Activated CD4-positive, CD25-positive, alpha-beta regulatory T cell (primary cell): ENCODE measurements at regions not wholly inside any gene's neighbourhood (a gene's known extent, or its start where the extent isn't known, plus 50 kb on each side); places are given as distances from the start of the nearest gene placed in this dataset.

Source experiments
- DNase-seq, 4 experiments: peaks; one replicate each; lab custom pipeline; 2025; lab: John Stamatoyannopoulos, UW

DNA sequence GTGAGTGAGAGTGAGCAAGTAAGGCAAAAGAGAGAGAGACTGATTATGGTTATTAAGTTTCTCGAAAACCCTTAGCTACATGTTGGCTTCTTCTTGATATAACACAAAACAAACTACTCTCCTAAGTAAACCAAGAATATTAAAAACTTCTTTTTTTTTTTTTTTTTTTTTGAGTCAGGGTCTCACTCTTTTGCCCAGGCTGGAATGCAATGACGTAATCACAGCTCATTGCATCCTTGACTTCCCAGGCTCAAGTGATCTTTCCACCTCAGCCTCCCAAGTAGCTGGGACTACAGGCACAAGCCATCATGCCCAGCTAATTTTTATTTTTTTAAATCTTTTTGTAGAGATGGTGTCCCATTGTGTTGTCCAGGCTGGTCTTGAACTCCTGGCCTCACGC lies 102.2 kb upstream of the IL6 start:
- DNase-seq = no peak

DNA sequence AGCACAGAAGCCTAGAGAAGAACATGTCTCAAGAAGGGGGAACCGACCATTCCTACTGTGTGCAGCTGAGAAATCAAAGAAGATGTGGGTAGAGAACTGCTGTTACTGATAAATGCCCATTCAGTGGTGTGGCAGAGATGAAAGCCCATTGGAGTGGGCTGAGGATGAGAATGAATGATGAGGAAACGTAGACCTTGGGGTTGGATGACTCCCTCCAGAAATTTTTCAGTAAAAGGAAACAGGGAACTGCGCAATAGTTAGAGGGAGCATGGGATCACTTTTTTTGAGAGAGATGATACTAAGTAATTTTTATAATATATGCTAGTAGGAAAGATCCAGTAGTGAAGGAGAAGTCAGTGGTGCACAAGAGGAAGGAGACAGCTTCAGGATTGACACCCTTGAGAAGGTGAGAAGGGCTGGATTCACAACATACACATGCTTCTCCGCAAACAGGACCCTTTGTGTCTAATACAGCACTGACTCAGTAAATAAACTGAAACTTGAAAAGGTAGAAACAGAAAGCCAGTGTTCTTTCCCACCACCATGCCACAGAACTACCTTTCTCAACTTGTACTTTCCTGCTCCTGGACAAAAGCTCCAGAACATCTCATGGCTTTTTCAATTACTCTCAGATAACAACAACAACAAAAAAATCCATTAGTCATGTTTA lies 104.7 kb upstream of the IL6 start:
- no peak for DNase-seq

DNA sequence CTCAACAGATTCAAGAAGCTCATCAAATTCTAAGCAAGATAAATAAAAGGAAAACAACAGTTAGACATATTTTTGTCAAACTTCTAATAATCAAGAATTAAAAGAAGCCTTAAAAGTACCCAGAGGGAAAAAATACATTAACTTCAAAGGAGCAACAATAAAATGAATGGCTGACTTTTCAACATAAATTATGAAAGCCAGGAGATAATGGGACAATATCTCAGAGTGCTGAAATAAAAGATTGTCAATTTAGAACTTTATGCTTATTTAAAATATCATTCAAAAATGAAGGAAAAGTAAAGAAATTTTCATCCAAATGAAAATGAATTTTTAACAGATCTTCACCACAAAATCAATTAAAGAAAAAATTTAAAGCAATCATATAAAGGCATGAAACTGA lies 108.5 kb upstream of the IL6 start:
- no peak for DNase-seq

DNA sequence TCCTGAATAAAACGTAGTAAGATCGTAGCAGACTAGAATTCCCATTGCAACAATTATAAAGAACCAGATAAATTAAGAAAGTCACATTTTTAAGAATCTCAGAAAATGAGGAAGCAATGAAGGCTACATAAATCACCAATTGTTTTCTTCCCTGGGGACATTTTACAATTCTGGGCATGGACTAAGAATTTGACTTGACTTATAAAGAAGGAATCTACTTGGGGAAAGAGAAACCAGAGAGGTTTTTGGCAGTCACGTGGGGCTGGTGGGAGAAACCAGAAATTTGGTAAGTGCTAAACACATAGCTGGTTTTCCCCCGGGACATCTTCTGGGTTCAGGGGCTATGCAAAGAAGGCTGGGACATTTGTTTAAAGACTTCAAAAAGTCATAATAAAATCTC lies 109.8 kb upstream of the IL6 start:
- no peak for DNase-seq

DNA sequence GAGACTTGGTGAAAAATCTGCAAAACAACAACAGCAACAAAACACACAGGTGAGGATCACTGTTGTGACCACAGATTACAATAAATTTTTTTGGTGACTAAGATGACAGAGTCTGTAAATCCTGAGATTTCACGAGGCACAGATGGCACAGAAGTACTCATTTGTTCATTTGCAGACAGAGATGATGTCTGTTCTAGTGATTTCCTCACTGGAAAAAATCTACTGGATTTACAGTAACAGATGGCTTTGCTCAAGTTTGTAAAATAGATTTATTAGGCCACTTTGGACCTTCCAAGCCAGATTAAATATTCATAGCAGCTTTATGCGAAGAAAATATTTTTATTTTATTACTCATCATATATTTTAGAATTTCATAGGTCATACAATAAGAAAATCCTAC lies 113.5 kb upstream of the IL6 start:
- DNase-seq = no peak

DNA sequence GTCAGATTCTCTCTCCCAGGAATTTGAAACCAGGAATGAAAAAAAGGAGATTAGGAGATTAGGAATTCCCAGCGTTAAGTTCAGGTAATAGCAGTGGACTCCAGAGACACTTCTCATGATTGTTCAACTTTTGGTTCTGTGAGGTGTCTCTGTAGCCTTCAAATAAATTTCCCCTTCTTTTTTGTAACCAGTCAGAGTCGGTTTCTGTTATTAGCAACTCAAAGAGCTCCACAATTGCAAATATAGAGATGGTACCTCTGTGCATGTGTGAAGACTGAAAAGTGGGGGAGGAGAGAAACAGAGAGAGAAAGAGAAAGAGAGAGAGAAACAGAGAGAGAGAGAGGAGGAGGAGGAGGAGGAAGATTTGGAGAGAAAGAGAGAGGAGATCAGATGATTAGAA lies 112.8 kb upstream of the STEAP1B start:
- no peak for DNase-seq

DNA sequence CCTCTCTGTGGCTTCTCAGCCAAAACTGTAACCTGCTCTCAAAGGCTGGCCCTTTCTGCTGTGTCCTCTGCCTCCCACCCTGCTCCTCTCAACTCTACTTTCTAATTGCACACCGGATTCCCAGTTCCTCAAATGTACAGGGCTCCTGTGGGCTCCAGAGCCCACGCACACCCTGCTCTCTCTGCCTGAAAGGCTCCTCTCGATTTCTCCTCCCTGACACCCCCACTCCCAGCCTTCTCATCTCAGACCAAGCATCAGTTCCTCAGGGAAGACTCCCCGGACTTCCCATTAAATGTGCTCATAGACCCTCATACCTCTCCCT lies 111.7 kb upstream of the STEAP1B start:
- DNase-seq = no peak

DNA sequence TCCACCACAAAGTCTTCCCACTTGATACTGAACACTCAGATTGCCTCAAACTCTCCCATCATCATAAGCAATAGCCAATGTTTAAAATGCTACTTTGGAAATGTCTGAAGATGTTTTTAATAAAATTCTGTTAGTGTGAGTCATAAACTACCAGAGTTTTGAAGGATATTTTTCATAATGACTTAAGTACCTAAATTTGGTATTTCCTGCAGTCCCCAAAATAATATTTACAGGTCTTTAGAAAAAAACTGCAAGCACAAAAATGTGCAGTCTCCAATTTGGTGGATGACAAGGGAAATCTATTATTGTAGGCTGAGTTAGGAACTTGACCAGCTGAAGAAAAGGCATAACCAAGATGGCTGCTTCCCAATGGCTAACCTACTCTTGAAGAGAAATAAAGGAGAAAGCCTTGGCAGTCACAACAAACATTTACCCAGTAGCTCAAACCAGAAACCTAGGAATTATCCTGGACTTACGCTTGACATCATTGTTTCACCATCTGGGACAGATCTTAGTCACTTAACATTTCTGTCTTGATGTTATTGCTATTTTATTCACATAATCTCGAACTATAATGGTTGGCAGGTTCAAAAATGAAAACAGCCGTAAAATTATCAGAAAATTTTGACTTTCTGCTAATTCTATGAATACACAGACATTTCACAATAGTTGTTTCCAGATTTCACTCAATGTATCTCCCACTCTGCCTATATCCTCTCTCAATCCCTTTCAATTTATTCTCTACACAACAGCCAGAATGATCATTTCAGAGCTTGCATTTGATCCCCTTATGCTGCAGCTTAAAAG lies 111.2 kb upstream of the STEAP1B start:
- no peak for DNase-seq

DNA sequence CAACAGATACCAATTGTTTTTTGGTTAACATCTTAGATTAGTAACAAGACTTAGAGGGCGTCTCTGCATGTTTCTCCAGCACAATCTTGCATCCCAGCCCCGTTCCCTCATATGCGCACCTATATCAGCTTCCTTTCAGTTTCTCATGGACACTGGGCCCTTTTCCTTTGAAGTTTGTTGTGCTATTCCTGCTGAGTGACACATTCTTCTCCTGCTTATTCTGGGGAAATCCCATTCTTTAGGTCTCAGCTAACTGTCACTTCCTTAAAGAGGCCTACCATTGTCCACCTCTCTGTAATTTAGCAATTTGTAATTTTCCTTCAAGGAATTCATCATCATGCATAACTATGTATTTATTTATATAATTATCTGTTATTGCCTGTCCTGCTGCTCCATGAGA lies 110.3 kb upstream of the STEAP1B start:
- DNase-seq = no peak

DNA sequence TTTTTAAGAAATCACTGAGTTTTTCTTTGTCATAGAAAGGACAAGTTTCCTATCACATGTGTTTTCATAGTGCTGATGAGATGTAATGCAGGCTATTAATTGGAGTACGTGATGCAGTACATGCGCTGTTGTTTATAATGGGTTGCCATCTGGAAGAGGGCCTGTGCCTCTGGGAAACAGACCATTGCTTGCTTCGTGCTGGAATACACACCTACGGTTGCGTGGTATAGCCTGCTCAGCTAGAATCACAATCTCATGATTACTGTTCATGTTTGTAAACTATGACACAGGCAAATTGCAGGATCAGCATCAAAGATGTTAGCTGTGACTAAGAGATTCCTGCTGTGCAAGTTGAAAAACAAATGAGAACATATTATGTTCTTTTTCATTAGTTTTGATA lies 107.2 kb upstream of the STEAP1B start:
- DNase-seq = no peak

DNA sequence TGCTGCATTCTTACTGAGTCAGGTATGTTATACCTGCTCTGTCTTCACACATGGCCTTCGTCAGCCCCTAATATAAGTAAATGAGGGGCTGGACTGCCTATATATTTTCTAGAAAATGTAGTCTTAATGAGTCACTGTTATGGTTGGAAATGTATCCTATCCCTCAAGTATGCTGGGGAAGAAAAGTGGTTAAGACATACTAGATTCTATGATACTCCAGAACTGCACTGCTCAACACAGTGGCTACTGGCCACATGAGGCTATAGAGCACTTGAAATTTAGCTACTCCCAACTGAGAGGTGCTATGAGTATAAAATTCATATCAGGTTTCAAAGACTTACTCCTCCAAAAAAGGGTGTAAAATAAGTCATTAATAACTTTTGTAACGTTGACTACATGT lies 104.3 kb upstream of the STEAP1B start:
- DNase-seq = no peak

DNA sequence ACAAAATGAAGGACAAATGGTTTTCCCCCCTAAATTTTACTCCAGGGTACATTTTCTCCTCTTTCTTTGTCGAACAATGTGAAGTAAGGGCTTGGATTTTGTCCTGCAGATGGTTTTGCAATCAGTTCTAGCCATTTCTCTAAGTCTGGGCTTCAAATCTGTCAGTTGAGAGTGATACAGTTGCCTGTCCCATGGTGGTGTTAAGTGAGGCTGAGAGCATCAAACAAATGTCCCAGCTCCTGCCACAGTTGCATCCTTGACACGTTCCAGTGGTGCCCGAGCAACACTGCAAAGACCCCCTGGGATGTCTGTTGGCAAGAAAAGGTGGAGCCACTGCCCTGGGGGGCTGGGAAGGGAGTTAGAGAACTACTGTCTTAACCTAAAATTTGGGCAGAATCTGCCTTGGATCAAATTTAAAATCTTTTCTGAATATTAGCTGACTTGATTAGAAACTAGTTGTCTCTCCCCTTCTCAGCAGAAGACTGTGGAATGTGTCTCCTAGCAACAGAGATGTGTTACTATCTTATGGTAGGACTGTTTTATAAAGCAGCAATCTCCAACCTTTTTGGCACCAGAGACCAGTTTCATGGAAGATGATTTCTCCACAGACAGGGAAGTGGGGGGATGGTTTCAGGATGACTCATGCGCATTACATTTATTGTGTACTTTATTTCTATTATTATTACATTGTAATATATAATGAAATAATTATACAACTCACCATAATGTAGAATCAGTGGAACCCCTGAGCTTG lies 102.0 kb upstream of the STEAP1B start:
- DNase-seq = no peak

DNA sequence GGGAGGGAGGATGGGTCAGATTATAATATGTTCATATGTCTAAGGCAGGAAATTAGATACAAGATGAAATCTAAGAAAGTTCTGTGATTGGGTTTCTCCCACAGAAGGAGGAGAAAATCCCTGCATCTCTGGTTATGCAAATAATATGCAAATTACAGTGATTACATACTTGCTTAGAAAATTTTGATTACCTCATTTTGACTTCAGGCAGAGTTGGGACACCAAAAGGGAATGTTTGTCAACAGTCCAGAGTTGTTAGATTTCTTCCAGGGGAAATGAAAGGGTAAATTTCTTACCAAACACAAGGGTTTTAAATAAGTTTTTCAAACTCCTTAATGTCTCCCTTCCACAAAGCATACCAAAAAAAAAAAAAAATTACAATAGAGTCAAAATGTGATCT lies 101.4 kb upstream of the STEAP1B start:
- DNase-seq = no peak

DNA sequence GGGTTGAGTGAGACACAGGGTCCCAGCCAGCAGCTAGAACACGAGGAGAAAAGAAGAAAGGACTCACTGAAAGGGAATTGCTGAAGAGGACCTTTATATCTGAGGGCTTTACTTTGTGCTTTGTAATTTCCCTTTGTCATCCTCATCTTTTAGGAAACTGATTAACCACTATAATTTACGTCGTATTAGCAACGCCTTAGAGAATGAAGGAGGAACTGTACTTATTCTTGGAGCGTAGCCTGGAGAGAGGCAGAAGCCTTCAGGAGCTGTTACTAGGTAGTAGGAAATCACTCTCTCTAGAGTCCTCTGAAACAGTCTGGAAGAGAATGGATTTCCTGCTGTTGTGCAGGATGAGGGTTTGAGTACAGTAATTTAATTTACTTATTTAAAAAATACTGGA lies 101.0 kb upstream of the STEAP1B start:
- no peak for DNase-seq

DNA sequence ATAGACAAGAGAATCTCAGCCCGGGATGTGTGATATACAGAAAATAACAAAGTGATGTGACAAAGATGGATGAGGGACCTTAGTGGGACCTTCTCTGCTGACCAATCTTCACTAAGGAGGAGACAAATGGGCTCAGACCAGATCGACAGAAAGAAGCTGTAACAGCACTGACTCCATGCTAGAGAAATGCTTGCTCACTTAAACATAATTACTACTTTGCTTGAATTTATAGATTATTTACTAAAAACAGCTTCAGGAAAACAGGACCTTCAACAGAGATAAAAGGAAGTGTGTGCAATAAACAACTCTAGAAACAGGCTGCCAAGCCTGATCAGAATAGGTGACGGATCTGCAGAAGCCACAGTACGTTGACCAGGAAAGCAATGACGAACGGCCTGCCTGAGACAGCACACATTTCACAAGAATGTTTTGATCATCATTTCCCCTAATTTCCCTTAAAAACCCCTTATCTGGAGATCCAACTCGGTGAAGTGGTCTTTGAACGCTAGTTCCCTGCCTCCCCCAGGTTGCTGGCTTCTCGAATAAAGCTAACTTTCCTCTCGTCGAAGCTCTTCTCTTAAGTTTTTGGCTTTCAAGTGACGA lies 98.4 kb upstream of the STEAP1B start:
- DNase-seq = no peak

DNA sequence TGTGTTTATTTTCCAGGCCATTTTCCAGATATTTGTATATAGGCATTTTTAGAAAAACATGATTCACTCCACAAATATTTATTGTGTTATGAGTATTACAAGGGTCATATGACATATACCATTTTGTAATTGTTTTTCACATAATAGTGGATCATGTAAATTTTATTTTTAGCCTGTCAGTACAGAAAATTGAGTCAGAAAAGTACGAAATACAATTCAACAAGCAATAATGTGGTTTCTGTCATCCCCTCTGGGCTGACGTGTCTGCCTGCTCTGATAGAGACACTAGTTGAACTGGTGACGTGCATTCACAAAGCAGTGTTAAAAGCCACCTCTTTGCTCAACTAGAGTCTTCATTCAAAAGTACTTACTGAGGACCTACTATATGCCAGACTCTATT lies 97.9 kb upstream of the STEAP1B start:
- DNase-seq = no peak

DNA sequence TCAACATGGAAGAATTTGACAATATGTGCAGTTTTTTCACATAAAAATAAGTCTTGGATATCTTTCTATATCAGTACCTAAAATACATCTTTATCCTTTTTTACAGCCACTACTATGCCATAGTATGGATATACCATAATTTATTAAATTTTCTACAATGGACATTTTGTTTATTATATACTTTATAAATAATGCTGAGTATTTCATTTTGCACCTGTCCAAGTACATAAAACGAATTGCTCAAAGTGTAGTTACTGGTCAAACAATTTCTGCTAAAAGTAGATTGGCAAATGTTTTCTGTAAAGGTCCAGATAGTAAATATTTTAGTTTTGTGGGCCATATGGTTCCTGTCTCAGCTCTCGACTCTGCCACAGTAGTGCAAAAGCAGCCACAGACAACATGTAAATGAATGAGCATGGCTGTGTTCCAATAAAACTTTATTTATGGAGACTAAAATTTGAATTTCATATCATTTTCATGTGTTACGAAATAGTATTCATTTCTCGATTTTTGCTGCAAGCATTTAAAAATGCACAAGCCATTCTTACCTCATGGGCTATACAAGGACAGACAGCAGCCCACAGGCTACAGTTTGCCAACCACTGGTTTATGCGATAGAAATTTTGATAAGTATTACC lies 96.9 kb upstream of the STEAP1B start:
- no peak for DNase-seq

DNA sequence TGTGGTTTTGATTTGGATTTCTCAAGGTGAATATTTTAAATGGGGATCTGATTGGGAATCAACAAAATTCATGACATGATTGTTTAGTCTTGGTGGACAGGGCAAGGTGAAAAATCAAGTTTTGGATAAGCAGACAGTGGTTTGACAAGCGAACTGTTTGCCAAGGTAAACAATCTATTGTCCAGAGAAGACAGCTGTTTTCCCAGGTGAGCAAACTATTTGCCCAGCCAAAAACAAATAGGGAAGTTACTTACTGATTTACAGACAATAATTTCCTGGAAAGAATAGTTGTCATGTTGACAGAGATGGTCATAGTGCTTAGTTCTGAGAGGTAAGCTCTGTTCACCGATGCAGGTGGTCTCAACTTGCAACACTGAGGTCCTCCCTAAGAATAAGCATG lies 94.0 kb upstream of the STEAP1B start:
- DNase-seq = no peak

DNA sequence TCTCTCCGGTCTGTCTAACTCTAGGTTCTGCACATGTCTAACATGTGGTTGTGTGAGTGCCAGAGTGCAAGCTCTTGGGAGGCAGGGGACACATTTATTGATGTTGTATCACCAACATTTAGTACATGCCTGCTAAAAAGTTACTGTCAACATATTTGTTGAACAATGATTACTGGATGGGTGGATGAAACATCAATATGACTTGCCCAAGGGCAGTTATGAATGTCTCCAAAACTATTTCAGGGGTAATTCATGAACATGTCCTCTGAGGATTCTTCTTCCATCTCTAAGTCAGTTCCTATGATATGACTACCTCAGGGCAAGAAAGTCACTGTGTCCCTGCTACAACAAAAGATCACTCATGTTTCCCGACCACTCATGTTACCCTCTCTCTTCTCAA lies 91.3 kb upstream of the STEAP1B start:
- DNase-seq = no peak

DNA sequence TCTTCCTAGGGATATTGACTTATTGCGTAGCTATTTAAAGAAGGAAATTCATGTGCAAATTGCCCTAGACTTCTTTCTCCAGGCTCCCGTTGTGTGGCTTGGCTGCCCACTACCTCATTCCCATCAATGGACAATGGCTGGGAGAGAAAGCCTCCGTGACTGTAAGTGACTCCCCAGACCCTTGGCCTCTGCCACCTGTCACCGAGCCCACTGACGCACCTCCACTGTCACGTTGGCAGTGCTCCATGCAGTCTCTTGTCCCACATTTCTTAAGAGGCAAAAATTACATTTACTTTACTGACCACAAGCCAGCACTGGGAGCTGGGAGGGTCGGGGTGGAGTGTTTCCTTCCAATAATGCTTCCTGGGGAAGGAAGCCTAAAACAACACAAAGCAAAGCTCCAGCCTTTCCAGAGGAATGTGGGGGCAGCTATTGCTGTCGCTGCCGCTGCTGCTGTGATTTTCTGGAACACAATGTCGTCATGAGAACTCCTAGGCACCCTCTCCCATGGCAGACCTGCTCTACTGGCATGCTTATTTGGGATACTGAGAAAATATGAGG lies 89.7 kb upstream of the STEAP1B start:
- DNase-seq = no peak

DNA sequence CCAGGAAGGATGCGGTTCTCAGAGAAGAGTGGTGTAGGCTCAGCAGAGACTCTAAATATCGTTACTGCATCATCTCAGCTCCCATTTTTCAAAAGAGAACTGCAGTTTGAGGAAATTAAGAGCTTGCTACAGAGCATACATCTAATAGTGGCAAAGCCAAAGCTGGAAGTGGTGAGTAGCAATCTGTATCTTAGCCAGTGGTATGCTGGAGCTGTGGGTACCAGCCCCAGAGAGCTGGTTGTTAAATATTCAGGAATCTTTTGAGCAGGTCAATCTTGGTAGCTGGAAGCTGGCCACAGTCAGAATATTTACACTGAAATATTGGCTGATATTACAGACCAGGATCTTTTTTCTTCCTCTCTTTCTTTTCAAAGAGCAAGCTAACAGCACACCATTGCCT lies 88.4 kb upstream of the STEAP1B start:
- no peak for DNase-seq

DNA sequence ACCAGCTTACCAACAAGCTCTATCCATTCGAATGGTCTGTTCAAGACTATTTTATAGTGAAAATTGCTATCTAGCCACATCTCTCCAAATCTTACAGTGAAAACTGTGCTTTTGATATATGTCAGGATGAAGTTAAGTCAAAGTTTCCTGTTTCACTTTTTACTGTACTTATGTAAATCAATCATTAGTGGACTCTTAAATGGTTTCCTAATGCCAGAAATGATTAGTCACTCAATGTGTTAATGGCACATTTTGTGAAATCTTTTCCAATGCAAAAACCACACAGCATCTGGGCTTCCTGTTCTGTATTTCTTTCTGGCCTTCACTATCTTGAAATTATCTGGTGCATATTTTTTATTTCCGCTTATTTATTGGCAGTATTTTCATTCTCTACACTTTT lies 87.3 kb upstream of the STEAP1B start:
- DNase-seq = no peak
